Fibroblast of the aortic adventitia (primary cell): ENCODE measurements at regions not wholly inside any gene's neighbourhood (a gene's known extent, or its start where the extent isn't known, plus 50 kb on each side); places are given as distances from the start of the nearest gene placed in this dataset.
A peak's percentile ranks its signal among the peaks of the same experiment; 100 is the strongest.

Experiments used
- DNase-seq: peaks from one replicate; pipeline ENCODE4 v3.0.0-alpha.2; 2010; ENCODE audit warnings: low read depth
- H3K4me3 ChIP-seq: 2 replicates; pipeline ENCODE4 v1.5.1; 2011; ENCODE audit warnings: low read depth, mild to moderate bottlenecking, control low read depth, low read length, moderate library complexity
- CTCF ChIP-seq: IDR thresholded peaks from 2 replicates; pipeline ENCODE4 v1.5.1; 2011; ENCODE audit warnings: mild to moderate bottlenecking, low read length, control low read depth, inconsistent platforms; ENCODE audit not compliant: insufficient read depth

DNA sequence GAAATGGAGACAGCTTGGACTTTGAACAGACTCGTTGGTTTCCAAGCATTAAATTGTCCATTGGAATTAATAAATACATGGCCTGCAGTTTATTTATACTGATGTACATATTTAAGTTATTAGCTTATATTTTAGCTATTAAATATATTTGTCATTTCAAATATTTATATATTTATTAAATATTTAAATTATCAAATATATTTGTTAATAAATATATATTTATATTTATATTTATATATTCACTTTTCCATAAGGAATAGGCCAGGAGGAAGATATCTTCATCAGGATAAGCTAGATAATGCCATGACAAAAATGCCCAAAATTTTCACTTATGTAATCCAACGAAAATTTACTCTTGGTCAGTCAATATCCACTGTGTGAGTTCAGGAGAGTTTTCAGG lies 229.9 kb downstream of the ZNF608 start:
- no peak for DNase-seq
- H3K4me3 ChIP-seq: no peak overlapping the region
- TF ChIP-seq CTCF: no peak

- H3K4me3 ChIP-seq: no peak overlapping the region
- TF ChIP-seq CTCF: no peak
- DNase-seq: peak; percentile 44
Observed at GRCh38 chr5:124515497-124516245, 230.8 kb downstream of the ZNF608 start.

- H3K4me3 ChIP-seq: no peak overlapping the region
- no peak for TF ChIP-seq CTCF
- DNase-seq: no peak
Observed at GRCh38 chr5:124514956-124515355, 231.5 kb downstream of the ZNF608 start.

GRCh38 chr5:124512952-124513632 lies 233.3 kb downstream of the ZNF608 start:
- no peak overlapping the region for H3K4me3 ChIP-seq
- DNase-seq: no peak
- TF ChIP-seq CTCF: no peak

GRCh38 chr5:124512236-124512635 lies 234.2 kb downstream of the ZNF608 start:
- no peak overlapping the region for H3K4me3 ChIP-seq
- no peak for TF ChIP-seq CTCF
- peak; percentile 26 for DNase-seq

GRCh38 chr5:124511791-124512190 lies 234.6 kb downstream of the ZNF608 start:
- no peak for DNase-seq
- TF ChIP-seq CTCF: no peak
- no peak overlapping the region for H3K4me3 ChIP-seq
